ENCODE measurements at regions not wholly inside any gene's neighbourhood (a gene's known extent, or its start where the extent isn't known, plus 50 kb on each side); places are given as distances from the start of the nearest gene placed in this dataset.

DNA sequence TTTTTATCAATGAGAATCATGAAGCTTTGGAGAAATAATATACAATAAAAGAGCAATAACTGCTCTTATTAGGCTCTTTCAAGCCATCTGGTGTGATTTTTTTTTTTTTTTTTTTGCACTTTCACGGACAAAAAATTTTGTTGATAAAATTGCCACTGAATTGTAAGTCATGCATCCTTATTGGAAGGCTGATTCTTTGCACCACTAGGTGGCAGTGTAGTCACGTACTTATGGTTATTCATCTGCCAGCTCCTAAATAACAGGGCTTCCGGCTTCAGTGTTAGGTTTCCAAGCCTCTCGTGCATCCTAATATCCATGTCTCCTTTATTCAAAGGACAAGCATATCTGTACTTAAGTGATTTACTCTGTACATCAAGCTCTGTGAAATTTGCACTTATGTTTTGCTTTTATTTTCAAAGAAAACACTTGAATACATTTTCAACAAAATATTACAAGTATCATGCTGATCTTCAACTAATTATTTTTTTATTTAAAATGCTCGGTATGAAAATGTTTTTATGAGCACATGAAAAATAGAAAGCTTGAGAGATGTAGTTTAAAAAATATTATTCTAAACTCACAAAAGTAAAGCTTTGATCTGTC, 1578.3 kb upstream of the TENM3 start:
- Histone ChIP-seq H3K27ac (ENCODE audit: low read depth, low read length) (no peak overlapping the region), H2AFZ (ENCODE audit: low read length, unreplicated experiment) (no peak overlapping the region), H3K4me1 (ENCODE audit: control insufficient read depth, insufficient read depth, low read length, unreplicated experiment) (no peaks in the 10 kb centered on the region), H3K79me2 (ENCODE audit: control insufficient read depth, insufficient read depth, low read length, unreplicated experiment) (no peaks in the 10 kb centered on the region), H3K36me3 (ENCODE audit: insufficient read depth, low read length) (no peaks in the 10 kb centered on the region), H3K27me3 (ENCODE audit: insufficient read depth, low read length) (no peaks in the 10 kb centered on the region), H3K4me3 (ENCODE audit: low read depth, low read length) (no peak overlapping the region)

DNA sequence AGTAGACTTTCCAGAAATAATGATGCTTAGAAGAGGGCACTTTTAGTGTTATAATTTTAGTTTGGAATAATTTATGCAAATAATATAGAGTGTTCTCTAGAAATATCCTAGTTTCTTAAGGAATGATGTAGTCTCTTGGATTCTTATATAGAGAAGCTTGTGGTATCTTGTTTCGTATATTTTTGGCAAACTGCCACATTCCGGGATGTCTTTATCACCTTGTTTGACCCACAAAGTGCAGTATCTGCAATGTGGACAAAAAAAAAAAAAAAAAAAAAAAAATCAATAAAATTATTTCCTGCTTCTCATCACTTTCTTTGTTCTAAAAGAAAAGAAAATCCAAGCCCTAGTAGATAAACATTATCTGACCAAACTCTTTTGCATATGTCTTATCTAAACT, 1577.7 kb upstream of the TENM3 start:
- H3K4me1 ChIP-seq (ENCODE audit: control insufficient read depth, insufficient read depth, low read length, unreplicated experiment), result no peaks in the 10 kb centered on the region
- H3K27ac ChIP-seq (ENCODE audit: low read depth, low read length), result no peak overlapping the region
- H3K27me3 ChIP-seq (ENCODE audit: insufficient read depth, low read length), result no peaks in the 10 kb centered on the region
- H2AFZ ChIP-seq (ENCODE audit: low read length, unreplicated experiment), result no peak overlapping the region
- H3K36me3 ChIP-seq (ENCODE audit: insufficient read depth, low read length), result no peaks in the 10 kb centered on the region
- H3K79me2 ChIP-seq (ENCODE audit: control insufficient read depth, insufficient read depth, low read length, unreplicated experiment), result no peaks in the 10 kb centered on the region
- no peak overlapping the region for H3K4me3 ChIP-seq (ENCODE audit: low read depth, low read length)

DNA sequence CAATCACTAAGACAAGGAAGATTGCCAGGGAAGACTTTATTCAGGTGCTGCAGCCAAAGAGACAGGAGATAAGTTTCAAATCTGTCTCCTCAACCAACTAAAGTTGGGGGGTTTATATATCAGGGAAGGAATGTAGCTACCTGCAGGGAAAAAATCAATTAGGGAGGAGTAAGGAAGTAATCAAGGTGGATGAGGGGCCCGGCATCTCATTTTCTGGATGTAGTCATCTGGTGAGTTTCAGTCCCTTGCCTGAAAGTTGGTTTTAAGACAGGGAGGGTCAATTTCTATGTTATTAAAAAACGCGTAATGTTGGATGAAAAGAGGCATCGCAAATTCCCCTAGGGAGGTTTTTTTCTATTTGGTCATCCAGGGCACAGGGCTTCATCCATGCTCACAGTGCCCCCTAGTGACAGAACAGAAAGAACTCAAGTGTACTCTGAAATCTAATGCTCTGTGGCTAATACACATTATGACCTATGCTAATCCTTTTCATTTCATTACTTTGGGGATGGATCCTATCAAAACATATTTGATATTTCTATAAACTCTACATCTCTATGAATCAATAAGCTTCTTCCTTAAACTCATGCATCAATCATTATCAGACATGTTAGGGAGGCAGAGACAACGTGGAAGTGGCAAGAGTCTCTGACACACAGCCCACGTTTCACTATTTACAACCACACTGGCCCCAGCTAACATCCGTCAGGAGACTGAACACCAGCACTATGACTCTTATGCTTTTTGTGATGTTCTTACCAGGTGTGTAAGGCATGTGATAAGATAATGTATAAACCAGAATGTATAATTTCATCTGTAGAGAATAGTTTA, 1577.0 kb upstream of the TENM3 start:
- Histone ChIP-seq H3K79me2 (ENCODE audit: control insufficient read depth, insufficient read depth, low read length, unreplicated experiment) (no peaks in the 10 kb centered on the region), H2AFZ (ENCODE audit: low read length, unreplicated experiment) (no peak overlapping the region), H3K27ac (ENCODE audit: low read depth, low read length) (no peak overlapping the region), H3K4me1 (ENCODE audit: control insufficient read depth, insufficient read depth, low read length, unreplicated experiment) (no peaks in the 10 kb centered on the region), H3K4me3 (ENCODE audit: low read depth, low read length) (no peak overlapping the region), H3K36me3 (ENCODE audit: insufficient read depth, low read length) (no peaks in the 10 kb centered on the region), H3K27me3 (ENCODE audit: insufficient read depth, low read length) (no peaks in the 10 kb centered on the region)

DNA sequence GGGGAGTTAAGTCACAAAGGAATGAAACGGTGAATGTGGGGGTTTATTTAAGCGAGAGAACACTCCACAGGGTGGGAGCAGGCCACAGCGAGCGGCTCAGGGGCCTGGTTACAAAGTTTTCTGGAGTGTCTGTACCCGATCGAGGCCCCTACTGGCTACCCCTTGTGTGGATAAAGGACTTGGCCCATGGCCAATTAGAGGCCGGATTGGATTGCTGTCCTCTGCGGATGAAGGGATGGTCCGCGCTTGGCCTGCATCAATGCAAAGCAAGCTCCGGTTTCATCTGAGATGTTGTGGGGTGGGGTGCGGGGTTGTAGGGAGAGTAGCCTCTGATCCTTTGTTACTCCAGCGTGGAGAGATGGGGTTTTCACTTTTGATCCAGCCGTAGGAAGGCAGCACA, 1574.5 kb upstream of the TENM3 start:
- Histone ChIP-seq H2AFZ (ENCODE audit: low read length, unreplicated experiment) (no peak overlapping the region), H3K4me1 (ENCODE audit: control insufficient read depth, insufficient read depth, low read length, unreplicated experiment) (no peaks in the 10 kb centered on the region), H3K27me3 (ENCODE audit: insufficient read depth, low read length) (no peaks in the 10 kb centered on the region), H3K36me3 (ENCODE audit: insufficient read depth, low read length) (no peaks in the 10 kb centered on the region), H3K4me3 (ENCODE audit: low read depth, low read length) (no peak overlapping the region), H3K79me2 (ENCODE audit: control insufficient read depth, insufficient read depth, low read length, unreplicated experiment) (no peaks in the 10 kb centered on the region), H3K27ac (ENCODE audit: low read depth, low read length) (no peak overlapping the region)

DNA sequence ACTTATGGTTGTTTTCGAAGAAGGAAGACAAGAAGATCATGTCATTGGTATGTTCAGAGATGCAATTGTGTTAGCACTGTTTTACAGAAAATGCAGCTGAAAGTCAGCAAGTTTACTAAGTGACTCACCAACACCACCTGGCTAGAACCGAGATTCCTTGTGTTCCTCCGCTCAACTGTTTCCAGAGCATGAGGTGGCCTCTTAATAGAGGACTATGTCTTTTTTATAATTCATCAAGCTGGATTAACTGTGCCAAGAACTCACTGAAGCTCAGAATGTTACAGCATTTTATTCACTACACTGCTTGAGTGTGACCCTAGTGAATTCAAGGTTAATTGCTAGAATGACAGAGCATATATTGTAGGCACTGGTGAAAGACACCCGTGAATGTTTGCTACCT, 1573.5 kb upstream of the TENM3 start:
- H3K27me3 ChIP-seq (ENCODE audit: insufficient read depth, low read length), result no peaks in the 10 kb centered on the region
- H3K27ac ChIP-seq (ENCODE audit: low read depth, low read length), result no peak overlapping the region
- no peak overlapping the region for H3K4me3 ChIP-seq (ENCODE audit: low read depth, low read length)
- H2AFZ ChIP-seq (ENCODE audit: low read length, unreplicated experiment), result no peak overlapping the region
- no peaks in the 10 kb centered on the region for H3K36me3 ChIP-seq (ENCODE audit: insufficient read depth, low read length)
- H3K79me2 ChIP-seq (ENCODE audit: control insufficient read depth, insufficient read depth, low read length, unreplicated experiment), result no peaks in the 10 kb centered on the region
- no peaks in the 10 kb centered on the region for H3K4me1 ChIP-seq (ENCODE audit: control insufficient read depth, insufficient read depth, low read length, unreplicated experiment)

DNA sequence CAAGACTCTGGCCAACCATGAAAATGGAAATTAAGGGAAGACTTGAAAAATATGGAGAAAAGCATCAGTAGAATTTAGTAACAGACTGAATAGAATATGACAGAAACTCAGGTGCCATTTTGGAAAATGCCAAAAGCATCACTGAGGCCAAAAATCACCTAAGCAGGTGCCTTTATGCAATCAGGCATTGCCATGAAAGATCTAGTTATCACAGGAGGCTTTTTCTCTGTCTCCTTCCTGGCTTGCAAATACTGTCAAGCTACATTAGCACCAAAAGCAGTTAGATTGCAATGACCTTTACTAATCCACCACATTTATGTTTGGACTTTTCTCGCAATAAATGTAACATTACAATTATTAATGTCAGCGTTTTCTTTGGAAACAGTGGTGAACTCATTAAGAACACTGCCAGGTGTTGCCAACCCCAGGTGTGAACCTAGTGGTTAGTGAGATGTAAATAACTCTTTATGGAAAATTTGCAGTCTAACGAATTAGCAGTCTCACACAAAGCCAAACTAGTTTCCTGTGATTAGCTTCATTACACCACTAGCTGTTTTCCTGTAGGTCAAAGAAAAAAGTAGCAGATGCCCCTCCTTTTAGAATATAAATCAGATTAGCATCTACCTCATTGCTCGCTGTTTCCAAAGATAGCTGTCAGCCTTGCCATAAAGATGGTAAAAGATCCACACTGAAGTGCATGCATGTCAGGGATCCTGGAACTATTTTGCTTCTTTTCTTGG, 1568.4 kb upstream of the TENM3 start:
- Histone ChIP-seq H3K36me3 (ENCODE audit: insufficient read depth, low read length) (no peaks in the 10 kb centered on the region), H3K4me3 (ENCODE audit: low read depth, low read length) (no peak overlapping the region), H3K79me2 (ENCODE audit: control insufficient read depth, insufficient read depth, low read length, unreplicated experiment) (no peaks in the 10 kb centered on the region), H2AFZ (ENCODE audit: low read length, unreplicated experiment) (no peak overlapping the region), H3K27ac (ENCODE audit: low read depth, low read length) (no peak overlapping the region), H3K4me1 (ENCODE audit: control insufficient read depth, insufficient read depth, low read length, unreplicated experiment) (no peaks in the 10 kb centered on the region), H3K27me3 (ENCODE audit: insufficient read depth, low read length) (no peaks in the 10 kb centered on the region)

DNA sequence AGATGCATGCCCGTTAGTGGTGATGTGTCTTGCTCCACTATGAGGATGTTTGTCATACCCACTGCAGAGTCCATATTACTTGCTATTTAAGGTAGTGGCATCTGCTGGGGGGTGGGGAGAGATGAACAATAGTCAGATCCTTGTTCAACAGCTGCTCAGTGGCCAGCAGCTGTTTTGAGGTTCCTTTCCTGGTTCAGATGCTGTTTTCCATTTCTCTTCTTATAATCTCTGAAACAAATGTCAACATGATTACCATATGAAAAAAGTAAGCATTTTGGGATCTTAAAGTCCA, 1567.9 kb upstream of the TENM3 start:
- Histone ChIP-seq H3K27ac (ENCODE audit: low read depth, low read length) (no peak overlapping the region), H3K4me1 (ENCODE audit: control insufficient read depth, insufficient read depth, low read length, unreplicated experiment) (no peaks in the 10 kb centered on the region), H2AFZ (ENCODE audit: low read length, unreplicated experiment) (no peak overlapping the region), H3K27me3 (ENCODE audit: insufficient read depth, low read length) (no peaks in the 10 kb centered on the region), H3K4me3 (ENCODE audit: low read depth, low read length) (no peak overlapping the region), H3K79me2 (ENCODE audit: control insufficient read depth, insufficient read depth, low read length, unreplicated experiment) (no peaks in the 10 kb centered on the region), H3K36me3 (ENCODE audit: insufficient read depth, low read length) (no peaks in the 10 kb centered on the region)

DNA sequence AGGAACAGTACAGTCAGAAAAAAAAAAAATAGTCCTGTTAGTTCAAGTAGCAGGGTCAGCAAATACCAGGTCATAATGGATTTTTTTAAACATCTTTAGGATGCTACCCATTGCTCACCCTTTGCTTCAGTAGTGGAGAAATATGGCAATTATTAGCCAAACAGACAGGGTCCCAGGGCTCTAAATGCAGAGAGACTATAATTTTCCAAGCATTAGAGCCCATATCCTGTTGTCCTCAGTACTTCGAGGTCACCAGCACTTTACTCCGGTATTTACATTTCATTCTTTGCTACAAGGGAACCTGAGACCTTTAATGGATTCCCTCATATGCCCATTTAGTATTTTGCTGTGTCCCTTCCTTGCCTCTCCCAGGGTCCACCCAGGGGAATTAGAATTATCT, 1562.9 kb upstream of the TENM3 start:
- H3K27me3 ChIP-seq (ENCODE audit: insufficient read depth, low read length), result no peaks in the 10 kb centered on the region
- no peak overlapping the region for H3K4me3 ChIP-seq (ENCODE audit: low read depth, low read length)
- H3K4me1 ChIP-seq (ENCODE audit: control insufficient read depth, insufficient read depth, low read length, unreplicated experiment), result no peaks in the 10 kb centered on the region
- no peak overlapping the region for H2AFZ ChIP-seq (ENCODE audit: low read length, unreplicated experiment)
- H3K27ac ChIP-seq (ENCODE audit: low read depth, low read length), result no peak overlapping the region
- H3K36me3 ChIP-seq (ENCODE audit: insufficient read depth, low read length), result no peaks in the 10 kb centered on the region
- no peaks in the 10 kb centered on the region for H3K79me2 ChIP-seq (ENCODE audit: control insufficient read depth, insufficient read depth, low read length, unreplicated experiment)

DNA sequence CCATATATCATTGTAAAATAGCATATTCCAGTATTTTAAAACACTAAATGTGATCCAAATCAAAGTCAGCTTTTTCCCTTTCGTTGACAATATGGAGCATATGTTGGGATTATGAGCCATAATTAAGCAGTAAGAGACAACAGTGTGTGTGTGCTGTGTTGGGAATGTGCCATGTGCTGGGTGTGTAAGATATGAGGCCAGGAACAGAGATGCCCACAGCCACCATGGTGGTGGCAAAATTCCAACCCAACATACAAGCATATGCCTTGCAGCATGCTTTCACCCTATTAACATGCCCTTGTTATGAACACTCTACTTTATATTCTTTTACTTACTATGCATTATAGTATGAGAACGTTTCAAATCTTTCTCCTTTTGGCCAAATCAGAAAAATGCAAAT, 1560.4 kb upstream of the TENM3 start:
- H3K27ac ChIP-seq (ENCODE audit: low read depth, low read length), result no peak overlapping the region
- no peak overlapping the region for H3K4me3 ChIP-seq (ENCODE audit: low read depth, low read length)
- H2AFZ ChIP-seq (ENCODE audit: low read length, unreplicated experiment), result no peak overlapping the region
- H3K27me3 ChIP-seq (ENCODE audit: insufficient read depth, low read length), result no peaks in the 10 kb centered on the region
- H3K4me1 ChIP-seq (ENCODE audit: control insufficient read depth, insufficient read depth, low read length, unreplicated experiment), result no peaks in the 10 kb centered on the region
- H3K36me3 ChIP-seq (ENCODE audit: insufficient read depth, low read length), result no peaks in the 10 kb centered on the region
- no peaks in the 10 kb centered on the region for H3K79me2 ChIP-seq (ENCODE audit: control insufficient read depth, insufficient read depth, low read length, unreplicated experiment)

DNA sequence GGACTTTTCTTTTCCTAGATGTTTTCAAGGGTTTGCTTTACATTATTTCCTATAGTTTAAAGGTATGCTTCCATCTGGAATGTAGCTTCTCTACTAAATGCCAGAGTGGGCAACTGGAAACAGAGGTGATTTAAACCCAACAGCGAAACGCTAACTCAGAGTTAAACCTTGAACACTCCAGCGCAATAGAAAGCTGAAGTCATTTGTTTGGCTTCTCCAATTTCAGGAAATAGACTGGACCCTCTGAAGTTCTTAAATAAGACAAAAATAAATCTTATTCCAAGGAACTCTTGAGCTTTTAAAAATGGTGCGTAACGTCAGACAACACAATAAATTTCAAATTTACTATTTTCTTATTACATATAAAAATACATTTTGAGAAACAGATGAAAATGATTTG, 1560.0 kb upstream of the TENM3 start:
- no peaks in the 10 kb centered on the region for H3K4me1 ChIP-seq (ENCODE audit: control insufficient read depth, insufficient read depth, low read length, unreplicated experiment)
- no peaks in the 10 kb centered on the region for H3K27me3 ChIP-seq (ENCODE audit: insufficient read depth, low read length)
- H3K36me3 ChIP-seq (ENCODE audit: insufficient read depth, low read length), result no peaks in the 10 kb centered on the region
- H3K4me3 ChIP-seq (ENCODE audit: low read depth, low read length), result no peak overlapping the region
- H3K27ac ChIP-seq (ENCODE audit: low read depth, low read length), result no peak overlapping the region
- no peaks in the 10 kb centered on the region for H3K79me2 ChIP-seq (ENCODE audit: control insufficient read depth, insufficient read depth, low read length, unreplicated experiment)
- no peak overlapping the region for H2AFZ ChIP-seq (ENCODE audit: low read length, unreplicated experiment)

DNA sequence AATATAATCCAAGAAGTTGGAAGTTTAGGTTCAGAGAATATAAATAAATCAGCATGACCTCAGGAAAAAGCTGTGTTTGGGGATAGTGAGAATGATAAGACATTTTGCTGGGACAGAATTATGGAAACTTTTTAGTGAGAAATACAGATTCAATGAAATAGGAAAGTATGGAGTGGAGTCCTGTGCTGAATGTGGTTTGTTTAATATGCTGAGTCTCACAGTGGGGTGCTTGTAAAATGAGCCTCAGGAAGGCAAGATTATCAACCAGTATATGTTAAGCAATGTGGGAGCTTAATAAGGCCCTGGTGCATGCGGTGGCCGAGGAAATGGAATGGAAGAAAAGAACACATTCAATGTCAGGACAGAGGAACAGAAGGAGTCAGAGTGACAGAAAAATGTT, 1554.7 kb upstream of the TENM3 start:
- Histone ChIP-seq H3K27ac (ENCODE audit: low read depth, low read length) (no peak overlapping the region), H3K27me3 (ENCODE audit: insufficient read depth, low read length) (no peaks in the 10 kb centered on the region), H2AFZ (ENCODE audit: low read length, unreplicated experiment) (no peak overlapping the region), H3K4me1 (ENCODE audit: control insufficient read depth, insufficient read depth, low read length, unreplicated experiment) (no peaks in the 10 kb centered on the region), H3K4me3 (ENCODE audit: low read depth, low read length) (no peak overlapping the region), H3K79me2 (ENCODE audit: control insufficient read depth, insufficient read depth, low read length, unreplicated experiment) (no peaks in the 10 kb centered on the region), H3K36me3 (ENCODE audit: insufficient read depth, low read length) (no peaks in the 10 kb centered on the region)
